ENCODE measurements at regions not wholly inside any gene's neighbourhood (a gene's known extent, or its start where the extent isn't known, plus 50 kb on each side); places are given as distances from the start of the nearest gene placed in this dataset.

- CTCF ChIA-PET = interaction anchor here (0.7 kb wide), 1 partner anchor 1000 kb away, joined by 6 read pairs; no protein-coding TSS in a partner anchor
- POLR2A ChIA-PET = no interaction called here
- no peaks in the 10 kb centered on the region for H3K36me3 ChIP-seq (ENCODE audit: control insufficient read depth in 2 of 2, insufficient read depth in 1 of 2, low read length in 2 of 2)
- H3K4me3 ChIP-seq (ENCODE audit: low read depth, low read length) = no peak overlapping the region
- H3K4me1 ChIP-seq (ENCODE audit: control insufficient read depth, insufficient read depth, low read length) = no peaks in the 10 kb centered on the region
- H3K27ac ChIP-seq (ENCODE audit: extremely low read depth, low read depth, low read length) = no peak overlapping the region
- no peaks in the 10 kb centered on the region for H3K9me3 ChIP-seq (ENCODE audit: control insufficient read depth, insufficient read depth, low read depth, low read length)
- TF ChIP-seq KLF7 (tag by site-specific recombination; IDR thresholded peaks at IDR 0.05; ENCODE audit: borderline replicate concordance) (no peak), BCL11B (tag by site-specific recombination; IDR thresholded peaks at IDR 0.05; ENCODE audit: low read depth) (no peak), ZFP41 (tag by site-specific recombination; IDR thresholded peaks at IDR 0.05; ENCODE audit: borderline replicate concordance) (no peak), ZNF529 (tag by site-specific recombination; IDR thresholded peaks at IDR 0.05; ENCODE audit: insufficient replicate concordance) (no peak), ZNF354C (tag by site-specific recombination; IDR thresholded peaks at IDR 0.05; ENCODE audit: borderline replicate concordance, low read depth) (no peak), GLI4 (tag by site-specific recombination; IDR thresholded peaks at IDR 0.05) (no peak), ZNF239 (tag by site-specific recombination; IDR thresholded peaks at IDR 0.05) (no peak), ZNF785 (tag by site-specific recombination; IDR thresholded peaks at IDR 0.05) (no peak), ZFP3 (tag by site-specific recombination; IDR thresholded peaks at IDR 0.05; ENCODE audit: low read depth) (no peak), ZNF76 (tag by site-specific recombination; IDR thresholded peaks at IDR 0.05; ENCODE audit: borderline replicate concordance, low read depth) (no peak), ZBTB49 (tag by site-specific recombination; IDR thresholded peaks at IDR 0.05; ENCODE audit: low read depth) (no peak), ZIC2 (tag by site-specific recombination; IDR thresholded peaks at IDR 0.05) (no peak), ZNF701 (tag by site-specific recombination; IDR thresholded peaks at IDR 0.05) (no peak), ZNF521 (tag by site-specific recombination; IDR thresholded peaks at IDR 0.05) (no peak), ZNF670 (tag by site-specific recombination; IDR thresholded peaks at IDR 0.05; ENCODE audit: low read depth) (no peak), ZNF112 (tag by site-specific recombination; IDR thresholded peaks at IDR 0.05) (no peak), OVOL3 (tag by site-specific recombination; IDR thresholded peaks at IDR 0.05) (no peak), ZFHX2 (tag by site-specific recombination; conservative IDR thresholded peaks at IDR 0.05) (no peak), ZEB2 (tag by site-specific recombination; IDR thresholded peaks at IDR 0.05) (no peak), SP7 (tag by site-specific recombination; IDR thresholded peaks at IDR 0.05) (no peak)
These were observed 494.7 kb upstream of the CHORDC1 start for GRCh38 chr11:90717522-90717921.

GRCh38 chr11:90705661-90706060 is 482.8 kb upstream of the CHORDC1 start:
- no peak overlapping the region for H3K4me3 ChIP-seq (ENCODE audit: low read depth, low read length)
- H3K4me1 ChIP-seq (ENCODE audit: control insufficient read depth, insufficient read depth, low read length) = no peaks in the 10 kb centered on the region
- no peaks in the 10 kb centered on the region for H3K9me3 ChIP-seq (ENCODE audit: control insufficient read depth, insufficient read depth, low read depth, low read length)
- ChIA-PET CTCF (no interaction called here), POLR2A (no interaction called here)
- H3K36me3 ChIP-seq (ENCODE audit: control insufficient read depth in 2 of 2, insufficient read depth in 1 of 2, low read length in 2 of 2) = no peaks in the 10 kb centered on the region
- no peak overlapping the region for H3K27ac ChIP-seq (ENCODE audit: extremely low read depth, low read depth, low read length)
- TF ChIP-seq ZNF324 (tag by site-specific recombination; IDR thresholded peaks at IDR 0.05) = no peak
- TF ChIP-seq ZNF394 (tag by site-specific recombination; IDR thresholded peaks at IDR 0.05; ENCODE audit: borderline replicate concordance) = no peak
- TF ChIP-seq SP3 (tag by site-specific recombination; IDR thresholded peaks at IDR 0.05) = no peak
- no peak for TF ChIP-seq ZSCAN5A (tag by site-specific recombination; IDR thresholded peaks at IDR 0.05)
- no peak for TF ChIP-seq TRIM28 (IDR thresholded peaks at IDR 0.05; ENCODE audit: borderline replicate concordance, low read length)
- no peak for TF ChIP-seq ZEB2 (tag by site-specific recombination; IDR thresholded peaks at IDR 0.05)
- no peak for TF ChIP-seq YY2 (tag by site-specific recombination; IDR thresholded peaks at IDR 0.05)
- TF ChIP-seq SP2 (tag by site-specific recombination; IDR thresholded peaks at IDR 0.05) = no peak
- TF ChIP-seq KLF7 (tag by site-specific recombination; IDR thresholded peaks at IDR 0.05; ENCODE audit: borderline replicate concordance) = no peak
- no peak for TF ChIP-seq ELK4 (IDR thresholded peaks at IDR 0.05; ENCODE audit: borderline replicate concordance, low read depth, low read length)
- TF ChIP-seq ZNF398 (tag by site-specific recombination; IDR thresholded peaks at IDR 0.05) = no peak
- no peak for TF ChIP-seq EGR2 (tag by site-specific recombination; IDR thresholded peaks at IDR 0.05; ENCODE audit: low read depth)
- no peak for TF ChIP-seq ZNF248 (tag by site-specific recombination; IDR thresholded peaks at IDR 0.05)
- TF ChIP-seq ZBTB17 (tag by site-specific recombination; IDR thresholded peaks at IDR 0.05) = no peak
